K562 (cell line): ENCODE measurements at regions not wholly inside any gene's neighbourhood (a gene's known extent, or its start where the extent isn't known, plus 50 kb on each side); places are given as distances from the start of the nearest gene placed in this dataset.

Experiments used
- EZH2 ChIP-seq: IDR thresholded peaks from 2 replicates; pipeline ENCODE4 v1.6.1; 2012; ENCODE audit warnings: low read depth, mild to moderate bottlenecking, inconsistent platforms, low read length, borderline replicate concordance
- FOXJ2 ChIP-seq: fragments of 200-800 bp; sonication (Bioruptor generic); IDR thresholded peaks from 2 replicates; pipeline ENCODE4 v1.6.1; 2016; ENCODE audit warnings: missing genetic modification characterization, missing compliant biosample characterization
- GTF2F1 ChIP-seq: IDR thresholded peaks from 2 replicates; pipeline ENCODE4 v1.6.1; 2011; ENCODE audit warnings: low read depth, low read length, improper control_type of control experiment
- MCM3 ChIP-seq: fragments of 450-650 bp; IDR thresholded peaks from 2 replicates; pipeline ENCODE4 v1.6.1; 2016
- MITF ChIP-seq: IDR thresholded peaks from 2 replicates; pipeline ENCODE4 v1.6.1; 2014; ENCODE audit warnings: antibody characterized with exemption
- MTA2 ChIP-seq: fragments of 450-650 bp; IDR thresholded peaks from 2 replicates; pipeline ENCODE4 v1.6.1; 2016; ENCODE audit warnings: low read depth
- NCOA1 ChIP-seq: fragments of 450-650 bp; IDR thresholded peaks from 2 replicates; pipeline ENCODE4 v1.6.1; 2016; ENCODE audit warnings: low read depth
- NR3C1 ChIP-seq: sonication (generic); formaldehyde crosslinking; IDR thresholded peaks from 2 replicates; pipeline ENCODE4 v1.8.1; 2022; ENCODE audit warnings: missing genetic modification reagents
- OTX1 ChIP-seq: fragments of 450-650 bp; formaldehyde crosslinking; IDR thresholded peaks from 2 replicates; pipeline ENCODE4 v1.4.0; 2022; ENCODE audit warnings: mild to moderate bottlenecking
- PHF20 ChIP-seq: fragments of 450-650 bp; IDR thresholded peaks from 2 replicates; pipeline ENCODE4 v1.6.1; 2018; ENCODE audit not compliant: partially characterized antibody
- POLR2AphosphoS5 ChIP-seq: IDR thresholded peaks from 2 replicates; pipeline ENCODE4 v1.6.1; 2011; ENCODE audit warnings: mild to moderate bottlenecking, low read depth, low read length, moderate library complexity; ENCODE audit not compliant: control insufficient read depth, insufficient read depth
- ZBTB5 ChIP-seq: fragments of 450-650 bp; IDR thresholded peaks from 2 replicates; pipeline ENCODE4 v1.6.1; 2017; ENCODE audit warnings: antibody characterized with exemption
- ZNF133 ChIP-seq: fragments of 250-450 bp; sonication (Bioruptor Pico); IDR thresholded peaks from 2 replicates; pipeline ENCODE4 v1.4.0; 2020; ENCODE audit warnings: mild to moderate bottlenecking
- ZNF212 ChIP-seq: fragments of 450-650 bp; formaldehyde crosslinking; IDR thresholded peaks from 2 replicates; pipeline ENCODE4 v1.4.0; 2020; ENCODE audit warnings: mild to moderate bottlenecking
- ZNF318 ChIP-seq, 2 experiments: fragments of 450-650 bp; IDR thresholded peaks; 2 replicates each; pipeline ENCODE4 v1.6.1; 2016; ENCODE audit warnings: mild to moderate bottlenecking in 2 of 2, borderline replicate concordance in 1 of 2, low read depth in 1 of 2, moderate library complexity in 1 of 2
- ZNF384 ChIP-seq: IDR thresholded peaks from 2 replicates; pipeline ENCODE4 v1.6.1; 2012; ENCODE audit warnings: low read depth, low read length, improper control_type of control experiment
- ZNF76 ChIP-seq: fragments of 250-450 bp; sonication (Bioruptor Pico); IDR thresholded peaks from 2 replicates; pipeline ENCODE4 v1.4.0; 2020; ENCODE audit warnings: mild to moderate bottlenecking, moderate library complexity, borderline replicate concordance
- ZNF766 ChIP-seq: fragments of 200-800 bp; sonication (Bioruptor generic); conservative IDR thresholded peaks from 2 replicates; pipeline ENCODE4 v1.6.1; 2016; ENCODE audit warnings: missing genetic modification characterization, missing compliant biosample characterization

- TF ChIP-seq EZH2 (no peak), ZNF212 (CRISPR knock-in tag) (0 out of 2 replicates have a peak, but pooled peaks have one; percentile 30), FOXJ2 (peak; percentile 83), NR3C1 (CRISPR knock-in tag) (no peak), ZNF384 (no peak), POLR2AphosphoS5 (no peak), MCM3 (no peak), ZNF133 (CRISPR knock-in tag) (no peak), MTA2 (no peak), ZNF76 (CRISPR knock-in tag) (peak; percentile 56), PHF20 (no peak), ZNF318 (IDR thresholded peaks at IDR 0.05; ENCODE audit: borderline replicate concordance in 1 of 2, low read depth in 1 of 2) (peak in 1 of 2 experiments; percentile 84; a peak in 2 of 4 replicates), NCOA1 (0 out of 2 replicates have a peak, but pooled peaks have one; percentile 21), GTF2F1 (no peak), MITF (no peak), OTX1 (CRISPR knock-in tag) (peak; percentile 15; the same call in 1 of the 2 replicates), ZBTB5 (no peak), ZNF766 (peak; percentile 93)
These were observed 144.6 kb upstream of the TMEM170B start (continued) for GRCh38 chr6:11392778-11393507.
